Vagina (tissue), 2 donors: ENCODE measurements at regions not wholly inside any gene's neighbourhood (a gene's known extent, or its start where the extent isn't known, plus 50 kb on each side); places are given as distances from the start of the nearest gene placed in this dataset.

Source experiments
- DNase-seq, 2 donors: peaks; one replicate each; pipeline ENCODE4 v3.0.0-alpha.2; 2017; ENCODE audit errors: extremely low spot score in 2 of 2
- H3K27ac ChIP-seq: fragments of 200-600 bp; sonication (generic); one replicate; pipeline ENCODE4 v1.5.1; 2019
- H3K27me3 ChIP-seq: fragments of 200-600 bp; sonication (generic); one replicate; pipeline ENCODE4 v1.5.1; 2019
- H3K36me3 ChIP-seq, 2 donors: fragments of 200-600 bp; sonication (generic); one replicate each; pipeline ENCODE4 v1.5.1; 2017 to 2019
- H3K4me1 ChIP-seq: fragments of 200-600 bp; sonication (generic); one replicate; pipeline ENCODE4 v1.5.1; 2019
- H3K4me3 ChIP-seq, 2 donors: fragments of 200-600 bp; sonication (generic); 1 replicate in 1 of 2; 2 replicates in 1 of 2; pipeline ENCODE4 v1.5.1; 2016 to 2019
- H3K9me3 ChIP-seq: fragments of 200-600 bp; sonication (generic); one replicate; pipeline ENCODE4 v1.5.1; 2019
- CTCF ChIP-seq, 3 experiments: fragments of 450-650 bp in 2 of 3; fragments of 200-600 bp in 1 of 3; sonication (generic) in 1 of 3; IDR thresholded peaks; one replicate each; pipeline ENCODE4 v1.5.1; 2017 to 2019; ENCODE audit warnings: antibody characterized with exemption in 3 of 3, mild to moderate bottlenecking in 2 of 3, moderate library complexity in 2 of 3
- POLR2A ChIP-seq, 2 donors: fragments of 450-650 bp; IDR thresholded peaks; one replicate each; pipeline ENCODE4 v1.6.1; 2017; ENCODE audit warnings: antibody characterized with exemption in 2 of 2, mild to moderate bottlenecking in 2 of 2, moderate library complexity in 2 of 2
- POLR2AphosphoS5 ChIP-seq, 2 donors: sonication (generic); formaldehyde crosslinking; IDR thresholded peaks; one replicate each; pipeline ENCODE4 v1.9.0; 2017; ENCODE audit warnings: antibody characterized with exemption in 2 of 2, mild to moderate bottlenecking in 2 of 2, low read depth in 1 of 2; ENCODE audit not compliant: insufficient read depth in 1 of 2
- intact Hi-C: fragments of 100-400 bp; cut with DNase I; formaldehyde crosslinking; loops from one replicate; pipeline ENCODE4 v1.15.1; 2023

- no peak overlapping the region for H3K4me3 ChIP-seq
- intact Hi-C loops = no loop called here
- no peak for DNase-seq
- TF ChIP-seq POLR2AphosphoS5 (IDR thresholded peaks at IDR 0.05; ENCODE audit: insufficient read depth in 1 of 2, low read depth in 1 of 2) (no peak), POLR2A (IDR thresholded peaks at IDR 0.05) (no peak), CTCF (IDR thresholded peaks at IDR 0.05) (no peak)
- H3K27me3 ChIP-seq = no peaks in the 10 kb centered on the region
- H3K36me3 ChIP-seq = no peaks in the 10 kb centered on the region
- no peaks in the 10 kb centered on the region for H3K9me3 ChIP-seq
- no peak overlapping the region for H3K27ac ChIP-seq
- no peaks in the 10 kb centered on the region for H3K4me1 ChIP-seq
These were observed 258.2 kb upstream of the THUMPD2 start for GRCh38 chr2:40037303-40037702.

GRCh38 chr2:40036241-40036640 is 257.2 kb upstream of the THUMPD2 start:
- no peaks in the 10 kb centered on the region for H3K27me3 ChIP-seq
- intact Hi-C loops = no loop called here
- H3K36me3 ChIP-seq = no peaks in the 10 kb centered on the region
- H3K4me1 ChIP-seq = no peaks in the 10 kb centered on the region
- no peak for DNase-seq
- no peaks in the 10 kb centered on the region for H3K9me3 ChIP-seq
- no peak overlapping the region for H3K27ac ChIP-seq
- H3K4me3 ChIP-seq = no peak overlapping the region
- no peak for TF ChIP-seq CTCF (IDR thresholded peaks at IDR 0.05)
- TF ChIP-seq POLR2AphosphoS5 (IDR thresholded peaks at IDR 0.05; ENCODE audit: insufficient read depth in 1 of 2, low read depth in 1 of 2) = no peak
- no peak for TF ChIP-seq POLR2A (IDR thresholded peaks at IDR 0.05)

- Histone ChIP-seq H3K36me3 (no peaks in the 10 kb centered on the region), H3K4me3 (no peak overlapping the region), H3K27me3 (no peaks in the 10 kb centered on the region), H3K27ac (no peak overlapping the region), H3K9me3 (no peaks in the 10 kb centered on the region), H3K4me1 (no peaks in the 10 kb centered on the region)
- TF ChIP-seq POLR2AphosphoS5 (IDR thresholded peaks at IDR 0.05; ENCODE audit: insufficient read depth in 1 of 2, low read depth in 1 of 2) (no peak), CTCF (IDR thresholded peaks at IDR 0.05) (no peak), POLR2A (IDR thresholded peaks at IDR 0.05) (no peak)
- no peak for DNase-seq
- intact Hi-C loops = no loop called here
These were observed 255.7 kb upstream of the THUMPD2 start for GRCh38 chr2:40034801-40035200.

- Histone ChIP-seq H3K4me3 (no peak overlapping the region), H3K27me3 (no peaks in the 10 kb centered on the region), H3K36me3 (no peaks in the 10 kb centered on the region), H3K4me1 (no peaks in the 10 kb centered on the region), H3K27ac (no peak overlapping the region), H3K9me3 (no peaks in the 10 kb centered on the region)
- TF ChIP-seq POLR2A (IDR thresholded peaks at IDR 0.05) = no peak
- no peak for TF ChIP-seq POLR2AphosphoS5 (IDR thresholded peaks at IDR 0.05; ENCODE audit: insufficient read depth in 1 of 2, low read depth in 1 of 2)
- TF ChIP-seq CTCF (IDR thresholded peaks at IDR 0.05) = no peak
- DNase-seq = no peak
- intact Hi-C loops = no loop called here
These were observed 255.1 kb upstream of the THUMPD2 start for GRCh38 chr2:40034198-40034597.

GRCh38 chr2:40033781-40034180 is 254.7 kb upstream of the THUMPD2 start:
- Histone ChIP-seq H3K9me3 (no peaks in the 10 kb centered on the region), H3K27me3 (no peaks in the 10 kb centered on the region), H3K4me1 (no peaks in the 10 kb centered on the region), H3K36me3 (no peaks in the 10 kb centered on the region), H3K27ac (no peak overlapping the region), H3K4me3 (no peak overlapping the region)
- intact Hi-C loops = no loop called here
- DNase-seq = no peak
- no peak for TF ChIP-seq POLR2A (IDR thresholded peaks at IDR 0.05)
- TF ChIP-seq CTCF (IDR thresholded peaks at IDR 0.05) = no peak
- no peak for TF ChIP-seq POLR2AphosphoS5 (IDR thresholded peaks at IDR 0.05; ENCODE audit: insufficient read depth in 1 of 2, low read depth in 1 of 2)
